ENCODE measurements at regions not wholly inside any gene's neighbourhood (a gene's known extent, or its start where the extent isn't known, plus 50 kb on each side); places are given as distances from the start of the nearest gene placed in this dataset.
A peak's percentile ranks its signal among the peaks of the same experiment; 100 is the strongest.

DNA sequence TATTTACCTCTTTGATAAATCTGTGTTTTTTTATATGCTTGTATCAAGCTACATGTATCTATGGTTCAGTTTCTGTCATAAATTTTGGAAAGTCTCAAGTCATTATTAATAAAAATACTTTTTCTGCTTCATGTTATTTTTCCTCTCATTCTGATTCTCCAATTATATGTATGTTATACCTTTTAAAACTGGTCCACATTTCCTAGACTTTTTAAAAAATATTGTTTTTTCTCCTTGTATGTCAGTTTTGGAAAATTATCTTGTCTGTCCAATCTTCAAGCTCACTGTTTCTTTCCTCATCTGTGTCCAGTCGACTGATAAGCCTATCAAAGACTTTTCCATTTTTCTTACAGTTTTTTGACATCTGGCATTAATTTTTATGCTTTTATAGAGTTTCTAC is 253.4 kb downstream of the ASXL3 start:
- in situ Hi-C loops (cut with MboI) = loop anchor here (25.0 kb wide), 1 partner anchor 481 kb away; no protein-coding TSS in a partner anchor
- Histone ChIP-seq H3K36me3 (ENCODE audit: low read depth) (no peaks in the 10 kb centered on the region), H2AFZ (no peak overlapping the region), H3K9me2 (ENCODE audit: insufficient read depth) (no peaks in the 10 kb centered on the region), H3K4me2 (ENCODE audit: unreplicated experiment) (no peak overlapping the region), H3K27me3 (replicated peaks; ENCODE audit: insufficient read depth) (no peaks in the 10 kb centered on the region), H3K9ac (no peak overlapping the region), H3K27ac (no peak overlapping the region), H3F3A (ENCODE audit: insufficient read depth) (no peaks in the 10 kb centered on the region), H3K79me2 (ENCODE audit: insufficient read depth) (no peaks in the 10 kb centered on the region), H3K9me3 (ENCODE audit: low read depth) (no peaks in the 10 kb centered on the region), H3K4me3 (no peak overlapping the region), H3K4me1 (ENCODE audit: insufficient read depth) (no peaks in the 10 kb centered on the region), H4K20me1 (ENCODE audit: insufficient read depth) (no peaks in the 10 kb centered on the region)
- WGBS, 2 experiments (ENCODE audit: low coverage in 1 of 2, low lambda C conversion rate in 2 of 2, missing lambda C conversion rate in 2 of 2) = 0% methylated on average over 1 of the region's 1 CpG
- no peak for DNase-seq
- no peak for TF ChIP-seq EZH2 (IDR thresholded peaks at IDR 0.05; ENCODE audit: insufficient read depth, poor library complexity, severe bottlenecking)
- no peak for TF ChIP-seq EZH2phosphoT487 (IDR thresholded peaks at IDR 0.05; ENCODE audit: insufficient read depth, low read depth)

DNA sequence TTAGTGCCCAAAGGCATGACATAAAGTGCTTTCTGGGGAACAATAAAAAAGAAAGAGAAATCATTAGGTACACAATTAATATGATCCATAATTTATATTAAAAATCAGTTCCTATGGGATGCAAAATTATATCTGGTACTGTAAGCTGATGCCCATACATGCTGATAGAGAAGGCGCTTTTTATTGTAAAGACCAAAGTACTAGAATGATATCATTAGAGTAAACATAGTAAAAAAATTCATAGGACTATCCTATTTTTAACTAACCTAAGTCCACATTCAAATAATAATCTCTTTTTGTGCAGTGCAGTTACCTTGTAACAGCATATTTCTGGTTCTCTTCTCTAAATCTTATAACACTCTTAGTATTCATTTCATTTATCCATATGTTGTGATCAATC is 252.2 kb downstream of the ASXL3 start:
- Histone ChIP-seq H3K9me2 (ENCODE audit: insufficient read depth) (no peaks in the 10 kb centered on the region), H3K4me1 (ENCODE audit: insufficient read depth) (no peaks in the 10 kb centered on the region), H3K9me3 (ENCODE audit: low read depth) (no peaks in the 10 kb centered on the region), H3K4me2 (ENCODE audit: unreplicated experiment) (no peak overlapping the region), H3K79me2 (ENCODE audit: insufficient read depth) (no peaks in the 10 kb centered on the region), H2AFZ (no peak overlapping the region), H3K27ac (no peak overlapping the region), H4K20me1 (ENCODE audit: insufficient read depth) (no peaks in the 10 kb centered on the region), H3K36me3 (ENCODE audit: low read depth) (no peaks in the 10 kb centered on the region), H3F3A (ENCODE audit: insufficient read depth) (no peaks in the 10 kb centered on the region), H3K27me3 (replicated peaks; ENCODE audit: insufficient read depth) (no peaks in the 10 kb centered on the region), H3K9ac (no peak overlapping the region), H3K4me3 (no peak overlapping the region)
- DNase-seq = no peak
- TF ChIP-seq EZH2phosphoT487 (IDR thresholded peaks at IDR 0.05; ENCODE audit: insufficient read depth, low read depth) (no peak), EZH2 (IDR thresholded peaks at IDR 0.05; ENCODE audit: insufficient read depth, poor library complexity, severe bottlenecking) (no peak)
- WGBS, 2 experiments (ENCODE audit: low coverage in 1 of 2, low lambda C conversion rate in 2 of 2, missing lambda C conversion rate in 2 of 2) = 41 to 46% methylated on average over 1 of the region's 1 CpG
- in situ Hi-C loops (cut with MboI) = loop anchor here (25.0 kb wide), 1 partner anchor 482 kb away; no protein-coding TSS in a partner anchor

DNA sequence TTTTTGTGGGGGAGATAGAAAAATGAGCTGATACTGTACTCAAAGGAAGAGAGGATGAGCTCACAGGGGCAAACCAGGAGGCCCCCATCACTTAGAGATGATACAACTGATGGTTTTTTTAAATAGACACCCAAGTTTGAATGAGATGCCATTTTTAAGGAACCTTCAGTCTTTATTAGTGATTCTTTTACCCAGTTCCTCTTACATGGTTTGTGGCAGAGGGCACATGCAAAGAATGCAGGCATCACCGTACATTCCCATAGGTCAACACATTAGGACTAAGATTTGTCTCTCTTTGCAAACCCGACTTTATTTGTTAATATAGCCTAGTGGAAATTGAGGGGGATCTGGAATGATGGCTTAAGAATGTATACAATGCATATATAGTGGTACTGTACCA is 250.9 kb downstream of the ASXL3 start:
- no peaks in the 10 kb centered on the region for H3K79me2 ChIP-seq (ENCODE audit: insufficient read depth)
- H3K36me3 ChIP-seq (ENCODE audit: low read depth) = no peaks in the 10 kb centered on the region
- no peak overlapping the region for H3K4me3 ChIP-seq
- no peaks in the 10 kb centered on the region for H3K27me3 ChIP-seq (replicated peaks; ENCODE audit: insufficient read depth)
- TF ChIP-seq EZH2 (IDR thresholded peaks at IDR 0.05; ENCODE audit: insufficient read depth, poor library complexity, severe bottlenecking) (no peak), EZH2phosphoT487 (IDR thresholded peaks at IDR 0.05; ENCODE audit: insufficient read depth, low read depth) (no peak)
- in situ Hi-C loops (cut with MboI) = loop anchor here (25.0 kb wide), 1 partner anchor 483 kb away; no protein-coding TSS in a partner anchor
- no peak overlapping the region for H3K27ac ChIP-seq
- H3K9ac ChIP-seq = no peak overlapping the region
- H2AFZ ChIP-seq = no peak overlapping the region
- H4K20me1 ChIP-seq (ENCODE audit: insufficient read depth) = no peaks in the 10 kb centered on the region
- H3K4me2 ChIP-seq (ENCODE audit: unreplicated experiment) = no peak overlapping the region
- H3K9me2 ChIP-seq (ENCODE audit: insufficient read depth) = no peaks in the 10 kb centered on the region
- no peaks in the 10 kb centered on the region for H3F3A ChIP-seq (ENCODE audit: insufficient read depth)
- 28 to 29% methylated on average over 2 of the region's 2 CpGs for WGBS, 2 experiments (ENCODE audit: low coverage in 1 of 2, low lambda C conversion rate in 2 of 2, missing lambda C conversion rate in 2 of 2)
- no peaks in the 10 kb centered on the region for H3K9me3 ChIP-seq (ENCODE audit: low read depth)
- H3K4me1 ChIP-seq (ENCODE audit: insufficient read depth) = no peaks in the 10 kb centered on the region
- DNase-seq = no peak

DNA sequence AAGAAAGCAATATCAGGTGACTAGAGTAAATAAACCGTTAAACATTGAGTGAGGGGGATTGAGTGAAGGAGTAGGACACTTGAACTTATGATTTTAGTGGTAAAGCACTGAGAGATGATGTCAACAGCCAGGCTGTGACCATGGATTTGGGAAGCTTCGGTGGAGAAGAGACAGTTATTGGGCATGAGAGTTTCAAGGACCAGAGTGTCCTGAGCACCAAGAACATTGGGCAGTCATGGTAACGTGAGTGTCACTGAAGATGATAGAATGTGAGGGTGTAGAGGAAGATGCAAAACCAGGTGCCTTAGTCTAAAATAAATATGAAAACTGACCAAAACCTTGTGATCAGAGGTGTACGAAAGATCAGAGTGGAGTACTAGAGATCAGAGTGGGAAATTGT is 248.1 kb downstream of the ASXL3 start:
- Histone ChIP-seq H3K79me2 (ENCODE audit: insufficient read depth) (no peaks in the 10 kb centered on the region), H3K4me2 (ENCODE audit: unreplicated experiment) (no peak overlapping the region), H3K27me3 (replicated peaks; ENCODE audit: insufficient read depth) (no peaks in the 10 kb centered on the region), H3K27ac (no peak overlapping the region), H3K9me2 (ENCODE audit: insufficient read depth) (no peaks in the 10 kb centered on the region), H3K9me3 (ENCODE audit: low read depth) (no peaks in the 10 kb centered on the region), H4K20me1 (ENCODE audit: insufficient read depth) (no peaks in the 10 kb centered on the region), H3K36me3 (ENCODE audit: low read depth) (no peaks in the 10 kb centered on the region), H3K9ac (no peak overlapping the region), H3K4me3 (no peak overlapping the region), H3F3A (ENCODE audit: insufficient read depth) (no peaks in the 10 kb centered on the region), H2AFZ (no peak overlapping the region), H3K4me1 (ENCODE audit: insufficient read depth) (no peaks in the 10 kb centered on the region)
- WGBS, 2 experiments (ENCODE audit: low coverage in 1 of 2, low lambda C conversion rate in 2 of 2, missing lambda C conversion rate in 2 of 2) = 18 to 20% methylated on average over 4 of the region's 4 CpGs
- in situ Hi-C loops (cut with MboI) = loop anchor here (25.0 kb wide), 1 partner anchor 486 kb away; no protein-coding TSS in a partner anchor
- TF ChIP-seq EZH2phosphoT487 (IDR thresholded peaks at IDR 0.05; ENCODE audit: insufficient read depth, low read depth) = no peak
- no peak for TF ChIP-seq EZH2 (IDR thresholded peaks at IDR 0.05; ENCODE audit: insufficient read depth, poor library complexity, severe bottlenecking)
- DNase-seq = no peak

DNA sequence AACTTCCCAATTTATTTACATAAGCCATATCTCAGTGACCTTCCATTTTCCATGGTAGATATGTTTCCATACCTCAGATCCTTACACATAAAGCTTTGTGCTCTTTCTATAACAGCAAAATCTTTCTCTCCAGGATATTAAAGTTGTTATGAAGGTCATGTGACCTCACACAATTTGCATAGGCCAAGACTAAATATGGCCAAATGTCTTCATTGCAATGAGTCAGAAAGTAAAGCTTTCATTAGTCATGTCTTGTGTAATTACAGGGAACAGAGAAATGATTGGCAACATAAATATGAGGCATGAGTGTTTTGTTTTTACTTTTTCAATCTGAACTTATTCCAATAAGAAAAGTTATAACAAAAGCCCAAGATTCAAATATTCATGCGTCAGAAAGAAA is 243.5 kb downstream of the ASXL3 start:
- Histone ChIP-seq H2AFZ (no peak overlapping the region), H3K4me1 (ENCODE audit: insufficient read depth) (no peaks in the 10 kb centered on the region), H3K79me2 (ENCODE audit: insufficient read depth) (no peaks in the 10 kb centered on the region), H3K9me3 (ENCODE audit: low read depth) (no peaks in the 10 kb centered on the region), H3K36me3 (ENCODE audit: low read depth) (no peaks in the 10 kb centered on the region), H3K4me3 (no peak overlapping the region), H3F3A (ENCODE audit: insufficient read depth) (no peaks in the 10 kb centered on the region), H4K20me1 (ENCODE audit: insufficient read depth) (no peaks in the 10 kb centered on the region), H3K27ac (no peak overlapping the region), H3K9ac (no peak overlapping the region), H3K27me3 (replicated peaks; ENCODE audit: insufficient read depth) (no peaks in the 10 kb centered on the region), H3K9me2 (ENCODE audit: insufficient read depth) (no peaks in the 10 kb centered on the region), H3K4me2 (ENCODE audit: unreplicated experiment) (no peak overlapping the region)
- TF ChIP-seq EZH2 (IDR thresholded peaks at IDR 0.05; ENCODE audit: insufficient read depth, poor library complexity, severe bottlenecking) (no peak), EZH2phosphoT487 (IDR thresholded peaks at IDR 0.05; ENCODE audit: insufficient read depth, low read depth) (no peak)
- in situ Hi-C loops (cut with MboI) = no loop called here
- WGBS, 2 experiments (ENCODE audit: low coverage in 1 of 2, low lambda C conversion rate in 2 of 2, missing lambda C conversion rate in 2 of 2) = 79 to 83% methylated on average over 1 of the region's 1 CpG
- peak; percentile 28 for DNase-seq
